Testis (tissue), 2 donors: ENCODE measurements at regions not wholly inside any gene's neighbourhood (a gene's known extent, or its start where the extent isn't known, plus 50 kb on each side); places are given as distances from the start of the nearest gene placed in this dataset.

ENCODE experiments used
- CTCF ChIP-seq, 3 experiments: fragments of 450-650 bp in 2 of 3; fragments of 200-600 bp in 1 of 3; sonication (generic) in 1 of 3; IDR thresholded peaks; one replicate each; pipeline ENCODE4 v1.5.1; 2016 to 2019; ENCODE audit warnings: antibody characterized with exemption in 3 of 3, mild to moderate bottlenecking in 2 of 3, moderate library complexity in 1 of 3
- POLR2A ChIP-seq: fragments of 450-650 bp; IDR thresholded peaks from one replicate; pipeline ENCODE4 v1.6.1; 2017; ENCODE audit warnings: antibody characterized with exemption, mild to moderate bottlenecking, moderate library complexity

- TF ChIP-seq CTCF (IDR thresholded peaks at IDR 0.05) (no peak), POLR2A (no peak)
Observed at GRCh38 chr4:165761963-165762362, 111.1 kb upstream of the TLL1 start.
